ENCODE measurements at regions not wholly inside any gene's neighbourhood (a gene's known extent, or its start where the extent isn't known, plus 50 kb on each side); places are given as distances from the start of the nearest gene placed in this dataset.

DNA sequence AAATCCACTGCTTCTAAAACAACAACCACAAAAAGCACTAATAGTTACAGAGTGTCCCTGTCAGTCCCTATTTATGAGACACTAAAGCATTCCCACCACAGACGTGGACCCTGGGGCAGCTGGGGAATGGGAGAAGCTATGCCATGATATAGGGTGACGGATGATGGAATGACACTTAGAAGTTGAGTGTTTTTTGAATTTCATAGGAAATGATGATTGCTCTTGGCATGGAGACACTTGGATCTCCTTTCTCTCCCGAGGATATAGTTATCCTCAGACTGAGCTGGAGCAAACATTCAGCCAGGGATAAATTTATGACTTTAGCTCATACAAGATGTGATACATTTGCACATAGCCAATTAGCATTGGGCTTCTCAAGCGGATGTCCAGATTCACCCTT, 151.2 kb downstream of the EDN3 start:
- H3K4me1 Mint-ChIP-seq (ENCODE audit: low read depth in 2 of 2) = no peaks in the 10 kb centered on the region
- ATAC-seq (no peak), DNase-seq (ENCODE audit: low spot score) (no peak)
- H3K4me3 Mint-ChIP-seq = no peak overlapping the region
- H3K27ac Mint-ChIP-seq = no peak overlapping the region
- H3K27me3 Mint-ChIP-seq = peaks cover 31 to 39% of the 10 kb centered on the region in 2 donors
- no peaks in the 10 kb centered on the region for H3K36me3 Mint-ChIP-seq
- H3K9me3 Mint-ChIP-seq = no peaks in the 10 kb centered on the region

GRCh38 chr20:59452856-59453255, 151.5 kb upstream of the PHACTR3 start:
- H3K27me3 Mint-ChIP-seq = peaks cover 23 to 27% of the 10 kb centered on the region in 2 donors
- ATAC-seq (peak; percentile 25 to 37), DNase-seq (ENCODE audit: low spot score) (no peak)
- H3K36me3 Mint-ChIP-seq = no peaks in the 10 kb centered on the region
- H3K4me3 Mint-ChIP-seq = no peak overlapping the region
- no peak overlapping the region for H3K27ac Mint-ChIP-seq
- H3K9me3 Mint-ChIP-seq = no peaks in the 10 kb centered on the region
- H3K4me1 Mint-ChIP-seq (ENCODE audit: low read depth in 2 of 2) = no peaks in the 10 kb centered on the region

GRCh38 chr20:59453759-59454560, 150.4 kb upstream of the PHACTR3 start:
- ATAC-seq = no peak
- H3K4me1 Mint-ChIP-seq (ENCODE audit: low read depth in 2 of 2) = no peaks in the 10 kb centered on the region
- peaks cover 19 to 21% of the 10 kb centered on the region in 2 donors for H3K27me3 Mint-ChIP-seq
- no peak overlapping the region for H3K4me3 Mint-ChIP-seq
- no peaks in the 10 kb centered on the region for H3K36me3 Mint-ChIP-seq
- no peaks in the 10 kb centered on the region for H3K9me3 Mint-ChIP-seq
- H3K27ac Mint-ChIP-seq = no peak overlapping the region
- no peak for DNase-seq (ENCODE audit: low spot score)

DNA sequence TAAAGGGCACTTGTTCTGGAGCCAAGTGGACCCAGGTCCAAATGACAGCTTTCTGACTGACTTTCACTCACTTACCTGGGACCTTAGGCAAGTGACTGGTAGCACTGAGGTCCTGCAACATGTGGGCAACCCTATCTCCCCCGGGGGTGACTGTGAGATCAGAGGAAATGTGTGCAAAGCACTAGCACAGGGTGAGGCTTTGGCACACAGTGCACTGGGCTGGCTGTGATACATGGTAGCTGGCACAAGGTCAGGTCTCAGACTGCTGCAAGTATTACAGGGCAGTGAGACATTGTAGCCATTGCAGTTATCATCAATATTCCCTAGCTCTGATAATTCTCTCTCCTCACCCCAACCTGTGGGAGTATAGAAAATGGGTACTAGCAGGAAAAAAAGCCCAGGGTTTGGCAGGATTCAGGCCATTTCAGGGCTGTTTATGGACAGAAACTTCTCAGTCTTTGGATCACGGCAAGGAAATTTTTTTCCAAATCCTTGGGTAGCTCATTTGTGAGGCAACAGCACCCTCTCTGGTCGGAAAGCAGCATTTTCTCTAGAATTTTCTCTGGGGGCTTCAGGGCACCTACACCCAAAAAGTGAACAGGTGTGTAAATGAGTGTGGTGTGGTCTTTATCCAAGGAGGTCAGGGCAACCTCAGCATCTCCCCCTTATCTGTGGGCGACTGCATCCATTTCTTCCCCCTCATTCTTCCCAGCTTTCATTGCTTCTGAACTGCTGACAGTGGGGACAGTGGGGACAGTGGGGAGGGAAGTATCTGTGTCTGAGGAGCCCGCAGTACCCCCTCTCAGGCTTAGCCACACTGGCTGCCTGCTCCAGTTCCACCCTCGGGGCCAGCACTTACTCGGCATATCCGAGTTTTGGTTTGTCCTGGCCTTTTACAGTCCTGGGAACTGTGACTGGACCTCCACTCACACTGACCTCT, 148.7 kb upstream of the PHACTR3 start:
- ATAC-seq (no peak), DNase-seq (ENCODE audit: low spot score) (no peak)
- H3K36me3 Mint-ChIP-seq = no peaks in the 10 kb centered on the region
- no peak overlapping the region for H3K4me3 Mint-ChIP-seq
- H3K27me3 Mint-ChIP-seq = peaks cover 11 to 15% of the 10 kb centered on the region in 2 donors
- H3K9me3 Mint-ChIP-seq = no peaks in the 10 kb centered on the region
- H3K4me1 Mint-ChIP-seq (ENCODE audit: low read depth in 2 of 2) = no peaks in the 10 kb centered on the region
- H3K27ac Mint-ChIP-seq = no peak overlapping the region

DNA sequence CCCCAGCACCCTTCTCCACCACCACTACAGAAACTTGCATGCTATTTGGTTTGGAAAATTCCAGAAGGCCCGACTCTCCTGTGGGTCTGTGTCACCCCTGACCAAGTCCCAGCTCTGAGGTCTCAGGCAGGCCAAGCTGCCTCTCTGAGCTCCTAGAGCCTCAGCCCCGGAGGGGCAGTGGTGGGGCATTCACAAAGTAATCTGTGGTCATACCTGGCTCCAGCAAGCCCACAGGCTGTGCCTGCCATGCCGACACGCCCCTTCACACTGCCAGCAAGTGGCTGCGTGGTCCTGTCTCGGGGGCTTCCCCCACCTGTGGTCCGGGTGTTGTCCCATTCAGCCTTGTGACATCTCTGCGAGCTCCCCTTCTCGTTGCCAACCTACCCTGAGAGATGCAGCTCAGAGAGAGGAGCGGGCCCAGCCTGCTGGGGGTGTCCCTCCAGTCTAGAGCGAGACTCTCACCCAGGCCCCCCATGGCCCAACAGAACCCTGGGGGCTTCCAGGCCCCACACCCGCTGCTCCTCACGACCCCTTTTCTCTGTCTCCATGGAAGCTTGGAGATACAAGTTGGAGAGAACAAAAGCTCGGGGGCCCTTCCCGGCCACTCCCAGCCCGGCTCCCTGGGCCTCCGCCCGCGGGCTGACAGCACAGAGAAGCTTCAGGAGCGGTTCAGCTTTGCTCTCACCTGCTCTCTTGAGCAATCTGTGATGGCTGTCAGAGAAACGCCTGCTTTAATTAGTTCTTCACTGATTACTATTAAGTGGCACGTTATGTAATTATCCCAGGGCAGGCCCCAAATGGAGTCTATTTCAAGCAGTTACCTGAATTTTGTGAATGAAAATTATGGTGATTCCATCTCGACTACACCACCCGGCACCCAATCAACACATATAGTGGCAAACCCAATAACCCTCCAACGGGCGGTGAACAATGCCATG, 147.7 kb upstream of the PHACTR3 start:
- H3K4me3 Mint-ChIP-seq = no peak overlapping the region
- H3K27ac Mint-ChIP-seq = no peak overlapping the region
- DNase-seq (ENCODE audit: low spot score) (no peak), ATAC-seq (peak in 1 of 2 donors; percentile 29)
- peaks cover 2 to 14% of the 10 kb centered on the region in 2 donors for H3K27me3 Mint-ChIP-seq
- no peaks in the 10 kb centered on the region for H3K4me1 Mint-ChIP-seq (ENCODE audit: low read depth in 2 of 2)
- no peaks in the 10 kb centered on the region for H3K36me3 Mint-ChIP-seq
- H3K9me3 Mint-ChIP-seq = no peaks in the 10 kb centered on the region

- Mint-ChIP-seq H3K27ac (no peak overlapping the region), H3K27me3 (peaks cover 0 to 8% of the 10 kb centered on the region in 2 donors), H3K36me3 (no peaks in the 10 kb centered on the region), H3K4me1 (ENCODE audit: low read depth in 2 of 2) (no peaks in the 10 kb centered on the region), H3K9me3 (no peaks in the 10 kb centered on the region), H3K4me3 (no peak overlapping the region)
- ATAC-seq (no peak), DNase-seq (ENCODE audit: low spot score) (no peak)
These were observed 145.7 kb upstream of the PHACTR3 start for GRCh38 chr20:59458645-59459044.

DNA sequence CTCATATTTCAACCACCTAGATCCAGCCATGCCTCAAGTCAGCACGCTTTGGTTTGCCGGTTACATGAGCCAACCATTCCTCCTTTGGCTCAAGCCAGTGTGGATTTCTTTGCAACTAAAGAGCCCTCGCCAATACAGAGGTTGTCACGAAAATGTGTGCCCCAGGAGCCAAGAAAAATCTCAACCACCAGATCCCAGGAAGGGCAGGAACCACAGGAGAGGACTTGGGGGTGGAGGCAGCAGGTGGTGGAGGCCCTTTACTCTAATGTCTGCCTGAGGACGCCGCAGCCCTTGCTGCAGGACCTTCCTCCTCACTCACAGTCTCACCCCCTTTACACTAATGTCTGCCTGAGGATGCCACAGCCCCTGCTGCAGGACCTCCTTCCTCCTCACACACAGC, 144.8 kb upstream of the PHACTR3 start:
- peaks cover 0 to 8% of the 10 kb centered on the region in 2 donors for H3K27me3 Mint-ChIP-seq
- H3K4me1 Mint-ChIP-seq (ENCODE audit: low read depth in 2 of 2) = no peaks in the 10 kb centered on the region
- no peak for ATAC-seq
- H3K9me3 Mint-ChIP-seq = no peaks in the 10 kb centered on the region
- no peak overlapping the region for H3K27ac Mint-ChIP-seq
- no peaks in the 10 kb centered on the region for H3K36me3 Mint-ChIP-seq
- H3K4me3 Mint-ChIP-seq = no peak overlapping the region
- DNase-seq (ENCODE audit: low spot score) = no peak

GRCh38 chr20:59460352-59460751, 144.0 kb upstream of the PHACTR3 start:
- ATAC-seq (peak in 1 of 2 donors; percentile 6), DNase-seq (ENCODE audit: low spot score) (no peak)
- Mint-ChIP-seq H3K27ac (no peak overlapping the region), H3K36me3 (no peaks in the 10 kb centered on the region), H3K9me3 (no peaks in the 10 kb centered on the region), H3K4me3 (no peak overlapping the region), H3K4me1 (ENCODE audit: low read depth in 2 of 2) (no peaks in the 10 kb centered on the region), H3K27me3 (peaks cover 0 to 8% of the 10 kb centered on the region in 2 donors)

GRCh38 chr20:59461526-59461925, 142.8 kb upstream of the PHACTR3 start:
- H3K27ac Mint-ChIP-seq = no peak overlapping the region
- H3K4me3 Mint-ChIP-seq = no peak overlapping the region
- no peaks in the 10 kb centered on the region for H3K9me3 Mint-ChIP-seq
- DNase-seq (ENCODE audit: low spot score) = no peak
- H3K4me1 Mint-ChIP-seq (ENCODE audit: low read depth in 2 of 2) = no peaks in the 10 kb centered on the region
- no peaks in the 10 kb centered on the region for H3K36me3 Mint-ChIP-seq
- no peak for ATAC-seq
- H3K27me3 Mint-ChIP-seq = peaks cover 0 to 8% of the 10 kb centered on the region in 2 donors

DNA sequence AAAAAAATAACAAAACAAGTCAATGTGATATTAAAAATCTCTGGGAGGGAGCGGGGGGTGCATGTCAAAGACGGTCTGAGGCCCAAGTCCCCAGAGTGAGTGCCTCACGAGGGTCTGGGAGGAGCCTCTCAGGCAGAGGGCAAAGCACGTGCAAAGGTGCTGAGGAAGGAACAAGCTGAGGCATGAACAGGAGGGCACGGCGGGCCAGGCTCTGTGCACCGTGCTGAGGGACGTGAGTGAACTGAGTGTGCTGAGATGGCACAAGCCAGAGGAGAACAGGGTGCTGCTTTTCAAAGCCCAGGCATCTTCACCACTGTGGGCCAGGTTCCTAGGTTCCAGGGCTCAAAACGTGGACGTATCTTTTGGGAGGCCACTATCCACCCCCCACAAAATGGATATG, 142.1 kb upstream of the PHACTR3 start:
- Mint-ChIP-seq H3K27ac (no peak overlapping the region), H3K27me3 (peaks cover 0 to 8% of the 10 kb centered on the region in 2 donors), H3K4me1 (ENCODE audit: low read depth in 2 of 2) (no peaks in the 10 kb centered on the region), H3K36me3 (no peaks in the 10 kb centered on the region), H3K4me3 (no peak overlapping the region), H3K9me3 (no peaks in the 10 kb centered on the region)
- ATAC-seq (no peak), DNase-seq (ENCODE audit: low spot score) (no peak)

DNA sequence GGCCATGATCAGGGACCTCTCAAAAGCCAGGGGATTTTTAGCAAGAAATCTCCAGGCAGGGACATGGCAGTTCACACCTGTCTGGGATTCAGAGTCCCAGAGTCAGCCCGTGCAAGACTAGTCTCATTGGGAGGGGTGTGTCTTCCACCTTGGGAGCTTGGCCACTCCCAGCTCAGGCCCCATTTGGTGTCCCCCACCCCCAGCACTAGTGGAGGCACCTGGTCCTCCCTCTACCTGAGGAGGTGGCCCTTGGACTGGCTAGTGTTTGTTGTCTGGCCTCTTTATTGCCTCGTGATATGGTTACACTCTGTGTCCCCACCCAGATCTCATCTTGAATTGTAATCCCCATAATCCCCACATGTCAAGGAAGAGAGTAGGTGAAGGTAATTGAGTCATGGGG, 140.8 kb upstream of the PHACTR3 start:
- Mint-ChIP-seq H3K4me1 (ENCODE audit: low read depth in 2 of 2) (no peaks in the 10 kb centered on the region), H3K4me3 (no peak overlapping the region), H3K9me3 (no peaks in the 10 kb centered on the region), H3K27ac (no peak overlapping the region), H3K27me3 (peaks cover 0 to 5% of the 10 kb centered on the region in 2 donors), H3K36me3 (no peaks in the 10 kb centered on the region)
- ATAC-seq (no peak), DNase-seq (ENCODE audit: low spot score) (no peak)

- Mint-ChIP-seq H3K4me1 (ENCODE audit: low read depth in 2 of 2) (no peaks in the 10 kb centered on the region), H3K27me3 (no peaks in the 10 kb centered on the region), H3K9me3 (no peaks in the 10 kb centered on the region), H3K4me3 (no peak overlapping the region), H3K36me3 (no peaks in the 10 kb centered on the region), H3K27ac (no peak overlapping the region)
- ATAC-seq = no peak
- no peak for DNase-seq (ENCODE audit: low spot score)
These were observed 138.1 kb upstream of the PHACTR3 start for GRCh38 chr20:59466107-59466815.

DNA sequence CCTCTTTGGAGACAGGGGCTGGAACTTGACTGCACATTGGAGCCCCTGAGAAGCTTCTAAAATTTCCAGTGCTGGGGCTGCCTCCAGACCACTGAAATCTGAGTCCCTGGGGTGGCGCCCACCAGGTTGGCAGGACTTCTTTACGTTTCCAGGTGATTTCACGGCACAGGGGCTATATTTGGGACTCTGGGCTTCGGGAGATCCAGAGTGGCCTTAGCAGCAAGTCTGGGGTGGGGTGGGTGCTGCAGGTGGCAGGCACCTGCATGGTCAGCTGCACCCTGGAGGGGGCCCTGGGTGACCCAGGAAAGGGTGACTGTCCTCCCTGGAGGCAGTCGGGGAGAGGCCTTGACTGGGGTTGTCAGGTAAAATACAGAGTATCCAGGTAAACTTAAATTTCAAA, 135.5 kb upstream of the PHACTR3 start:
- no peak for DNase-seq (ENCODE audit: low spot score)
- H3K4me1 Mint-ChIP-seq (ENCODE audit: low read depth in 2 of 2) = no peaks in the 10 kb centered on the region
- no peaks in the 10 kb centered on the region for H3K36me3 Mint-ChIP-seq
- no peak for ATAC-seq
- no peak overlapping the region for H3K27ac Mint-ChIP-seq
- no peaks in the 10 kb centered on the region for H3K9me3 Mint-ChIP-seq
- H3K4me3 Mint-ChIP-seq = no peak overlapping the region
- peaks cover 5 to 10% of the 10 kb centered on the region in 2 donors for H3K27me3 Mint-ChIP-seq
